Thoracic aorta (tissue), 2 donors: ENCODE measurements at regions not wholly inside any gene's neighbourhood (a gene's known extent, or its start where the extent isn't known, plus 50 kb on each side); places are given as distances from the start of the nearest gene placed in this dataset.

Experiments
- ATAC-seq: fragments of 150-250 bp; one replicate; pipeline ENCODE4 v1.8.0; 2017; ENCODE audit warnings: low read depth; ENCODE audit not compliant: insufficient number of reproducible peaks, low FRiP score
- DNase-seq: peaks from one replicate; pipeline ENCODE4 v3.0.0-alpha.2; 2020; ENCODE audit warnings: low spot score
- H3K27ac ChIP-seq, 2 donors: fragments of 200-600 bp; sonication (generic); 1 replicate in 1 of 2; 2 replicates in 1 of 2; pipeline ENCODE4 v1.5.1; 2016; ENCODE audit warnings: mild to moderate bottlenecking in 2 of 2, moderate library complexity in 2 of 2
- H3K27me3 ChIP-seq: fragments of 200-600 bp; sonication (generic); replicated peaks from 2 replicates; pipeline ENCODE4 v1.6.0; 2016; ENCODE audit warnings: mild to moderate bottlenecking; ENCODE audit not compliant: insufficient read depth
- H3K36me3 ChIP-seq: fragments of 200-600 bp; sonication (generic); one replicate; pipeline ENCODE4 v1.5.1; 2016
- H3K4me1 ChIP-seq, 2 donors: fragments of 200-600 bp; sonication (generic); 1 replicate in 1 of 2; 2 replicates in 1 of 2; pipeline versions ENCODE4 v1.5.1 to v1.6.0; 2016; ENCODE audit warnings: low read depth in 2 of 2, mild to moderate bottlenecking in 1 of 2; ENCODE audit not compliant: control insufficient read depth in 1 of 2
- H3K4me3 ChIP-seq: fragments of 200-600 bp; sonication (generic); 2 replicates; pipeline ENCODE4 v1.5.1; 2016; ENCODE audit warnings: mild to moderate bottlenecking
- H3K9me3 ChIP-seq: fragments of 200-600 bp; sonication (generic); 2 replicates; pipeline ENCODE4 v1.5.1; 2016
- TF ChIP-seq, protein P1 (sequence below): fragments of 200-600 bp; sonication (generic); IDR thresholded peaks from one replicate; pipeline ENCODE4 v1.5.1; 2019; ENCODE audit warnings: antibody characterized with exemption

DNA sequence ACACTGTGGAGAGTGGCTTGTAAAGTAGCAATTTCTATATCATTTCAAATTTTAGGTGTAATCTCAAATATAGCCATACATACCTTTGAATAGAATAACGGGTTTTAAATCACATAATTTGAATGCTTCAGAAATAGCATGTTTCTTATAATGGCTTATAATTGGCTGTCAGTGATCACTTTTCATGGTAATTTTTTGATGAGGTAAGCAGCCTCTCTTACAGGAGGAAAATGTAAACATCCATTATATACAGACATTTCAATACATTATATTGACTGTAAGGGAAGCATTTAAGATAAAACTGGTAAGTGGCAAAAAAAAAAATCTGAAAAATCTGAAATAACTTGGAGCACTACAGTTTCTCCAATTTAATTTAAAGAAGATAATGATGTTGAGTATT lies 67.8 kb upstream of the PHACTR2 start:
- H3K27me3 ChIP-seq, result no peaks in the 10 kb centered on the region
- DNase-seq (no peak), ATAC-seq (no peak)
- H3K36me3 ChIP-seq, result no peaks in the 10 kb centered on the region
- no peak overlapping the region for H3K27ac ChIP-seq
- TF ChIP-seq, protein P1, sequence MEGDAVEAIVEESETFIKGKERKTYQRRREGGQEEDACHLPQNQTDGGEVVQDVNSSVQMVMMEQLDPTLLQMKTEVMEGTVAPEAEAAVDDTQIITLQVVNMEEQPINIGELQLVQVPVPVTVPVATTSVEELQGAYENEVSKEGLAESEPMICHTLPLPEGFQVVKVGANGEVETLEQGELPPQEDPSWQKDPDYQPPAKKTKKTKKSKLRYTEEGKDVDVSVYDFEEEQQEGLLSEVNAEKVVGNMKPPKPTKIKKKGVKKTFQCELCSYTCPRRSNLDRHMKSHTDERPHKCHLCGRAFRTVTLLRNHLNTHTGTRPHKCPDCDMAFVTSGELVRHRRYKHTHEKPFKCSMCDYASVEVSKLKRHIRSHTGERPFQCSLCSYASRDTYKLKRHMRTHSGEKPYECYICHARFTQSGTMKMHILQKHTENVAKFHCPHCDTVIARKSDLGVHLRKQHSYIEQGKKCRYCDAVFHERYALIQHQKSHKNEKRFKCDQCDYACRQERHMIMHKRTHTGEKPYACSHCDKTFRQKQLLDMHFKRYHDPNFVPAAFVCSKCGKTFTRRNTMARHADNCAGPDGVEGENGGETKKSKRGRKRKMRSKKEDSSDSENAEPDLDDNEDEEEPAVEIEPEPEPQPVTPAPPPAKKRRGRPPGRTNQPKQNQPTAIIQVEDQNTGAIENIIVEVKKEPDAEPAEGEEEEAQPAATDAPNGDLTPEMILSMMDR, result no peak
- peaks cover 22 to 41% of the 10 kb centered on the region in 2 donors for H3K4me1 ChIP-seq
- H3K4me3 ChIP-seq, result no peak overlapping the region
- no peaks in the 10 kb centered on the region for H3K9me3 ChIP-seq

GRCh38 chr6:143609501-143609900 lies 68.3 kb upstream of the PHACTR2 start:
- Histone ChIP-seq H3K27ac (no peak overlapping the region), H3K36me3 (no peaks in the 10 kb centered on the region), H3K9me3 (no peaks in the 10 kb centered on the region), H3K4me1 (peaks cover 21 to 38% of the 10 kb centered on the region in 2 donors), H3K27me3 (no peaks in the 10 kb centered on the region), H3K4me3 (no peak overlapping the region)
- TF ChIP-seq, protein P1, result no peak
- ATAC-seq (no peak), DNase-seq (no peak)

DNA sequence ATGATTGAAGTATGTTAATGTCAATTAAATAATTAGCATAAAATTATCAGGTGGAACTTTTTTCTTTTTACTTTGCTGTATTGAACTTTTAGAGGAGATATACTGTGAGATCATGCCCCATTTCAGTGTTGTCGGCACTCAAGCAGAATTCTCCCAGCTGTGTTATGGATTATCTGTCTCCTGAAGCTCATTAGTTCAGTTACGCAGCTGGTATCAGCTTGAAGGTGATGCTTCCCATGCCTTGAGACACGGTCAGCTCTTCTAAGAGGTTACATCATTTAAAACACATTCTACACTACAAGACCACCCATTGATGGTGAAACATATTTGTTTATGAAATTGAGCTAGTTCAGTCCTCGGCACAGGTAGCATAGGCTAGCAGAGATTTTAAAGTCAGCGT lies 68.9 kb upstream of the PHACTR2 start:
- H3K27ac ChIP-seq, result no peak overlapping the region
- no peaks in the 10 kb centered on the region for H3K27me3 ChIP-seq
- peaks cover 18 to 33% of the 10 kb centered on the region in 2 donors for H3K4me1 ChIP-seq
- TF ChIP-seq, protein P1, result no peak
- DNase-seq, result no peak
- no peak for ATAC-seq
- H3K36me3 ChIP-seq, result no peaks in the 10 kb centered on the region
- H3K9me3 ChIP-seq, result no peaks in the 10 kb centered on the region
- H3K4me3 ChIP-seq, result no peak overlapping the region

DNA sequence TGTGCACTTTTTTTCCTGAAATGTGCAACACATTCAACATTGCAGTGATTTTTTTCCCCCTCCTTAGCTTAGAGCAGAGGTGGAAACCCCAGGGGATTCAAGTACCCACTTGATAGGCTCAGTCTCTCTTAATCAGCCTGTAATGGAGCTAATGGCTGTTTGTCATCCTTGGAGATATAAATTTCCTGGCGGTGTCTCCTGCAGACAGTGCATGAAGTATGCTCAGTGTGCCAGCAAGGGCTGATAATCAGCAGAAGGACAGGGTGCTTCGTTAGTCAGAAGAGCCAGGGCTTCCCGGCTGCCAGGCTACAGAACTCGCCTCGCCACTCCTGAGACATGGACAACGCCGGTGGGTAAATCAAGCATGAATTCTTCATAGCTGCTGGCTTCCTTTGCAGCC lies 69.8 kb upstream of the PHACTR2 start:
- Histone ChIP-seq H3K4me1 (peaks cover 18 to 32% of the 10 kb centered on the region in 2 donors), H3K27me3 (no peaks in the 10 kb centered on the region), H3K27ac (no peak overlapping the region), H3K36me3 (no peaks in the 10 kb centered on the region), H3K4me3 (no peak overlapping the region), H3K9me3 (no peaks in the 10 kb centered on the region)
- ATAC-seq (no peak), DNase-seq (no peak)
- TF ChIP-seq, protein P1, result no peak

DNA sequence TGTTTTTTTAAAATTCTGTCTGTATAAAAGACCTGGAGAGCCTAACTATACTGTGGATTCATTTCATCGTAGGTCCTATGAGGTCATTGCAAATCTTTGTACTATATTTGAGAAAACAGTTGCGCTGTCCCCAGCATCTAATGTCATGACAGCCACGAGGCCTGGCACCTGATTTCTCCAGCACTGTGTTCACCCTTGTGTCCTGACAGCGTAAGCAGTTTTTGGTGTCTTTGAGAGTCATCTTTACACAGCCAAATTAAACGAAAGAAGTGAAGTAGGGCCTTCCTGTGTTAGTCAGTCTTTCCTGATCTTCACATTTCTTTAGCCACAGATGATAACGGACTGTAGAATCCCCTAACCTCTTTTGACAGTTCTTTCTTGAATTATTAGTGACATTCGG lies 70.6 kb upstream of the PHACTR2 start:
- no peak for ATAC-seq
- Histone ChIP-seq H3K9me3 (no peaks in the 10 kb centered on the region), H3K4me1 (peaks cover 18 to 32% of the 10 kb centered on the region in 2 donors), H3K36me3 (no peaks in the 10 kb centered on the region), H3K27me3 (no peaks in the 10 kb centered on the region), H3K4me3 (no peak overlapping the region), H3K27ac (peak overlapping the region in 1 of 2 donors; percentile 42)
- TF ChIP-seq, protein P1, result no peak
- no peak for DNase-seq
